Testis (tissue), 2 donors: ENCODE measurements at regions not wholly inside any gene's neighbourhood (a gene's known extent, or its start where the extent isn't known, plus 50 kb on each side); places are given as distances from the start of the nearest gene placed in this dataset.

Experiments
- DNase-seq: peaks from one replicate; pipeline ENCODE4 v3.0.0-alpha.2; 2019
- H3K27ac ChIP-seq, 2 donors: fragments of 200-600 bp; sonication (generic); one replicate each; pipeline ENCODE4 v1.5.1; 2019
- H3K27me3 ChIP-seq: fragments of 200-600 bp; sonication (generic); one replicate; pipeline ENCODE4 v1.5.1; 2019
- H3K36me3 ChIP-seq: fragments of 200-600 bp; sonication (generic); one replicate; pipeline ENCODE4 v1.5.1; 2017; ENCODE audit warnings: low read depth; ENCODE audit errors: missing control alignments
- H3K4me1 ChIP-seq: fragments of 200-600 bp; sonication (generic); one replicate; pipeline ENCODE4 v1.5.1; 2019
- H3K4me3 ChIP-seq, 2 donors: fragments of 200-600 bp; sonication (generic); one replicate each; pipeline ENCODE4 v1.5.1; 2017 to 2019
- H3K9me3 ChIP-seq: fragments of 200-600 bp; sonication (generic); one replicate; pipeline ENCODE4 v1.5.1; 2017
- POLR2A ChIP-seq: fragments of 450-650 bp; IDR thresholded peaks from one replicate; pipeline ENCODE4 v1.6.1; 2017; ENCODE audit warnings: antibody characterized with exemption, mild to moderate bottlenecking, moderate library complexity
- WGBS, 2 donors: methylation state at CpG; one replicate each; pipeline ENCODE4 v1.1.5; 2018; 5-methylcytosine and 5-hydroxymethylcytosine counted together
- intact Hi-C: fragments of 100-400 bp; cut with DNase I; formaldehyde crosslinking; loops from one replicate; pipeline ENCODE4 v1.15.1; 2023; ENCODE audit warnings: low total_unique reads
- TF ChIP-seq, protein P1 (sequence below), 3 experiments: fragments of 450-650 bp in 2 of 3; fragments of 200-600 bp in 1 of 3; sonication (generic) in 1 of 3; IDR thresholded peaks; one replicate each; pipeline ENCODE4 v1.5.1; 2016 to 2019; ENCODE audit warnings: antibody characterized with exemption in 3 of 3, mild to moderate bottlenecking in 2 of 3, moderate library complexity in 1 of 3

DNA sequence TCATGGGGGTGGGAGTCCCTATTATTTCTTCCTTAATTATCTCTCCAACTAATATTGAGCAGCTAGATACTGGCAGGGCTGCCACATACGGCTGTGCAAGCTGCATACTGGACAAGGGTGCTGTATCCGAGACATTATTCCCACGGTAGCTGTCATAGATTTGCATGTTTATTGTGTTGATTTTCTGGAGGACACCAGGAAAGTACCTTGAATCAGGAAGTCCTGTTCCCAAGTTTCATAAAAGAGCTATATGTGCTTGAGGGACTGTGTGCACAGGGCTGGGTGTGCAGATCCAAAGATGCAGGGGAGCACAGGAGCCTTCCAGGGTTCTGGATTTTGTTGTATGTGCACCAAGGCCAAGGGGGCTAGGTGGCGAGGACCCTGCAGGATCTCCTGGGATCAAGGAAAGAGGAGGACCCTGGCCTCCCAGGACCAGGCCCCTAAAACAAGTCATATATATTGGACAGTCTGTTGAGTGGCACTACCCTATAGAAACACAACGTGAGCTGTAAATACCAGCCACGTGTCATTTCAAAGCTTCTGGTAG is 119.2 kb upstream of the ALDH1A3 start:
- TF ChIP-seq POLR2A: no peak
- TF ChIP-seq, protein P1, sequence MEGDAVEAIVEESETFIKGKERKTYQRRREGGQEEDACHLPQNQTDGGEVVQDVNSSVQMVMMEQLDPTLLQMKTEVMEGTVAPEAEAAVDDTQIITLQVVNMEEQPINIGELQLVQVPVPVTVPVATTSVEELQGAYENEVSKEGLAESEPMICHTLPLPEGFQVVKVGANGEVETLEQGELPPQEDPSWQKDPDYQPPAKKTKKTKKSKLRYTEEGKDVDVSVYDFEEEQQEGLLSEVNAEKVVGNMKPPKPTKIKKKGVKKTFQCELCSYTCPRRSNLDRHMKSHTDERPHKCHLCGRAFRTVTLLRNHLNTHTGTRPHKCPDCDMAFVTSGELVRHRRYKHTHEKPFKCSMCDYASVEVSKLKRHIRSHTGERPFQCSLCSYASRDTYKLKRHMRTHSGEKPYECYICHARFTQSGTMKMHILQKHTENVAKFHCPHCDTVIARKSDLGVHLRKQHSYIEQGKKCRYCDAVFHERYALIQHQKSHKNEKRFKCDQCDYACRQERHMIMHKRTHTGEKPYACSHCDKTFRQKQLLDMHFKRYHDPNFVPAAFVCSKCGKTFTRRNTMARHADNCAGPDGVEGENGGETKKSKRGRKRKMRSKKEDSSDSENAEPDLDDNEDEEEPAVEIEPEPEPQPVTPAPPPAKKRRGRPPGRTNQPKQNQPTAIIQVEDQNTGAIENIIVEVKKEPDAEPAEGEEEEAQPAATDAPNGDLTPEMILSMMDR (IDR thresholded peaks at IDR 0.05): no peak
- H3K27me3 ChIP-seq: no peaks in the 10 kb centered on the region
- 86 to 89% methylated on average over 6 of the region's 6 CpGs for WGBS, 2 donors
- H3K9me3 ChIP-seq: no peaks in the 10 kb centered on the region
- H3K4me3 ChIP-seq: no peak overlapping the region
- peaks cover 4% of the 10 kb centered on the region for H3K4me1 ChIP-seq
- no peak overlapping the region for H3K27ac ChIP-seq
- intact Hi-C loops: no loop called here
- DNase-seq: no peak
- H3K36me3 ChIP-seq: no peaks in the 10 kb centered on the region

DNA sequence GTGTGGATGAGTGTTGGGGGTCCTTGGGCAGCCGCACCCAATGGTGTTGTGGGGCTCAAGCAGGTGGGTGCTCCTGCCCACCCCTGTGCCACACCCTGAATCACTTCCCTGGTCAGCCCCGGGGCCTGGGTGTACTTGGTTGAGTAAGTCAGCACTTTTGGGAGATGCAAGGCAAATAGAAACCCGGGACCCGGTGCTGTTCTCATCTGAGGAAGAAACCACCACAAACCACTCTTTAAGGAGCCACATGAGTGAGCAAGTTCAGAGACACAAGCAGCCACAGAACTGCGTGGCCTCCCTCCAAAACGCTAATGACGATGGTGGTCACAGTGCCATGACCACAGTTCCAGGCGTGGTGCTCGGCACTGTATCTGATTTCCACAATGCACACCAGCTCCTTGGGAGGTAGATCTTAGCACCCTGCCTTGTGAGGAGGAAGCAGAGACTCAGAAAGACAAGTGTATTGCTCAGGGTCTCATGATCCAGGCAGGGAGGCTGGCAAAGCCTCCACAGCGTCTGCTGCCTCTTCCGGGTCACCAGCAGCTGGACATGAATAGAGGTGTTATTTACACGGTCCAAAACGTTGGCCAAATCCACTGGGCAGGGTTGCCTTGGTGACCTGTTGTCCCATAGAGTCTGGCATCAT is 118.2 kb upstream of the ALDH1A3 start:
- intact Hi-C loops: no loop called here
- no peaks in the 10 kb centered on the region for H3K27me3 ChIP-seq
- no peaks in the 10 kb centered on the region for H3K36me3 ChIP-seq
- WGBS, 2 donors: 88 to 98% methylated on average over 7 to 13 of the region's 13 CpGs
- TF ChIP-seq POLR2A: no peak
- TF ChIP-seq, protein P1 (IDR thresholded peaks at IDR 0.05): no peak
- H3K4me3 ChIP-seq: no peak overlapping the region
- peaks cover 4% of the 10 kb centered on the region for H3K4me1 ChIP-seq
- no peak overlapping the region for H3K27ac ChIP-seq
- DNase-seq: no peak
- H3K9me3 ChIP-seq: no peaks in the 10 kb centered on the region

DNA sequence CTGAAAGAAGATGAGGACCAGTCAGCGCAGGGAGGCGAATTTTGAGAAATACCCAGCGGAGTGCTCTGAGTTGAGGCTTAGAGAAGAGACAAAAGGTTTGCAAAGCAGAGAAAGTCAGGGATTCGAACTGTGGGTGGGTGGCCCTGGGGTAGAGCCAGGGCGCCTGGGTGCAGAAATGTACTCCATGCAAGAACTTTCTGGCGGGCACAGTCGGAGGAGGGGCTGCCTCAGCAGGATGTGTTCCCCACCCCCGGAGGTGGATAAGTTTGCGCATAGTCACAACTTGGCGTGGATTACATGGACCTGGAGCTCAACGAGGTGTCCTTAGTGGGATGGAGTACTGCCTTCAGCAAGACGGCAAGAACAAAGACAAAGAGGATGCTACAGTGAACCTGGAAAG is 117.3 kb upstream of the ALDH1A3 start:
- intact Hi-C loops: no loop called here
- 82 to 84% methylated on average over 12 of the region's 12 CpGs for WGBS, 2 donors

DNA sequence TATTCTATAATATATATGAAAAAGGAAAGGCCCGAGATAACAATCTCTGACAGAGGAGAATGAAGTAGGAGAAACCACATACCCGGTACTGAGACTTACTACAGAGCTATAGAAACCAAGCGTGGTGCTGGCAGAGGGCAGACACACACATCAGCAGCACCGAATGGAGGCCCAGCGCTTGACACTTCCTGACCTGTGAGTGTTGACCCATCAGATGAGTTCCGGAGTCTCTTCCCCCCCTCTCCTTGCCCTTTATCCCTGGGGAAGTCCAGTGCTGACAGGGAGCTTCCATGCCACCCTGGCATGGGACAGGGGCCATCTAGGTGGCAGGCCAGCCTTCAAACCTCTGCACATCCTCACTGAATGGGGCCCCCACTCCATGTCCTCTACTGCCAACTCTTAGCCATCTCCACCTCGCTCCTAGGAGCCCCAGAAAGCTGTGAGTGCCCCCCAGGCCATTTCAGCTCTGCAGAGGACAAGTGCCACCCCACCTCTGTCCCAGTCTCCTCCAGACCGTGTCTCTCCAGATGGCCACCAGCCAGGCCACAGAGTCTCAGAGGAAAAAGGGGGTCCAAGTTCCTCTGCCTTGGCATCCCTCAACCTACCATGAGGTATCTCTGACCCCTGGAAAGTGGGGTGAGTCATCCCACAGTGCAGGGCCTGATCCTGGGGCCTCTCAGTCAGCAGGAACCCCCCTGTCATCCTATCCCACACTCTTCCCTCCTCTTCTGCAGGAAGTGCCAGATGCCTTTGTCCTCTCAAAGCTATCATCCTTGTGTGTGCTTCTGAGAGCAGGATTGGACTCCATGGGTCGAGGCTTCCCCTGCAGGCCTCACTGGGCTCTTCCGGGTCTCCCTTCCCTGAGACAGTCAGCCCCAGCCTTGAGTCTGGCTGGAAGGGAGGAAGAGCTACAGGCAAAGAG is 116.5 kb upstream of the ALDH1A3 start:
- no peak overlapping the region for H3K27ac ChIP-seq
- no peak for DNase-seq
- no peak overlapping the region for H3K4me3 ChIP-seq
- H3K27me3 ChIP-seq: no peaks in the 10 kb centered on the region
- peaks cover 4% of the 10 kb centered on the region for H3K4me1 ChIP-seq
- TF ChIP-seq, protein P1 (IDR thresholded peaks at IDR 0.05): no peak
- TF ChIP-seq POLR2A: no peak
- H3K36me3 ChIP-seq: no peaks in the 10 kb centered on the region
- H3K9me3 ChIP-seq: no peaks in the 10 kb centered on the region
- WGBS, 2 donors: 89 to 95% methylated on average over 10 of the region's 10 CpGs
- intact Hi-C loops: no loop called here

More for the DNA sequence above, 117.3 kb upstream of the ALDH1A3 start:
- no peak for TF ChIP-seq POLR2A
- TF ChIP-seq, protein P1 (IDR thresholded peaks at IDR 0.05): no peak
- H3K27me3 ChIP-seq: no peaks in the 10 kb centered on the region
- no peak overlapping the region for H3K27ac ChIP-seq
- H3K9me3 ChIP-seq: no peaks in the 10 kb centered on the region
- no peak overlapping the region for H3K4me3 ChIP-seq
- H3K4me1 ChIP-seq: peaks cover 4% of the 10 kb centered on the region
- DNase-seq: no peak
- H3K36me3 ChIP-seq: no peaks in the 10 kb centered on the region
